IPS-18a (cell line): ENCODE measurements at regions not wholly inside any gene's neighbourhood (a gene's known extent, or its start where the extent isn't known, plus 50 kb on each side); places are given as distances from the start of the nearest gene placed in this dataset.

Experiments used
- H3K27ac ChIP-seq: one replicate; pipeline ENCODE4 v1.5.1; 2013; ENCODE audit warnings: low read length
- H3K27me3 ChIP-seq: one replicate; pipeline ENCODE4 v1.6.1; 2013; ENCODE audit warnings: mild to moderate bottlenecking, low read length; ENCODE audit not compliant: control insufficient read depth, insufficient read depth
- H3K36me3 ChIP-seq: one replicate; pipeline ENCODE4 v1.6.1; 2013; ENCODE audit warnings: low read depth, low read length; ENCODE audit not compliant: control insufficient read depth
- H3K4me1 ChIP-seq: one replicate; pipeline ENCODE4 v1.6.1; 2013; ENCODE audit warnings: low read depth, low read length; ENCODE audit not compliant: control insufficient read depth
- H3K4me3 ChIP-seq: one replicate; pipeline ENCODE4 v1.5.1; 2013; ENCODE audit warnings: low read length
- H3K9ac ChIP-seq: one replicate; pipeline ENCODE4 v1.6.1; 2013; ENCODE audit warnings: mild to moderate bottlenecking, low read length, moderate library complexity
- H3K9me3 ChIP-seq: one replicate; pipeline ENCODE4 v1.6.1; 2013; ENCODE audit warnings: low read depth, low read length; ENCODE audit not compliant: control insufficient read depth

- Histone ChIP-seq H3K9me3 (no peaks in the 10 kb centered on the region), H3K4me3 (no peak overlapping the region), H3K27me3 (no peaks in the 10 kb centered on the region), H3K27ac (no peak overlapping the region), H3K4me1 (peaks cover 23% of the 10 kb centered on the region), H3K36me3 (no peaks in the 10 kb centered on the region), H3K9ac (no peak overlapping the region)
These were observed 181.4 kb upstream of the FN1 start for GRCh38 chr2:215617060-215617824.

DNA sequence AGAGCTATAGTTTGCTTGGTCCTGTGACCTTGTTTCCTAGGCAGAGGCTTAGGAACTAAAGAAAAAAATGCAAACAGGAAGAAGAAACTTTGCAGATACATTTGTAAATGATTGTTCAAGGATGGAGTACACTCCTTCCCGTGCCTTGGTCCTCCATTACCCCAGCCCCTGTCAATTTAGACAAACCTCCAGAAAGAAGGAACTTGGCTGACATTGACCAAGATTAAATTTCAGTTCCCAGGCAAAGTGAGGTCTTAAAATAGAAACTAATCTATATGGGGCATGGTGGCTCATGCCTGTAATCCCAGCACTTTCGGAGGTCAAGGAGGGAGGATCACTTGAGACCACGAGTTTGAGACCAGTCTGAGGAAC is 179.9 kb upstream of the FN1 start:
- Histone ChIP-seq H3K27ac (no peak overlapping the region), H3K36me3 (no peaks in the 10 kb centered on the region), H3K4me3 (no peak overlapping the region), H3K9ac (no peak overlapping the region), H3K9me3 (no peaks in the 10 kb centered on the region), H3K4me1 (peaks cover 28% of the 10 kb centered on the region), H3K27me3 (no peaks in the 10 kb centered on the region)

DNA sequence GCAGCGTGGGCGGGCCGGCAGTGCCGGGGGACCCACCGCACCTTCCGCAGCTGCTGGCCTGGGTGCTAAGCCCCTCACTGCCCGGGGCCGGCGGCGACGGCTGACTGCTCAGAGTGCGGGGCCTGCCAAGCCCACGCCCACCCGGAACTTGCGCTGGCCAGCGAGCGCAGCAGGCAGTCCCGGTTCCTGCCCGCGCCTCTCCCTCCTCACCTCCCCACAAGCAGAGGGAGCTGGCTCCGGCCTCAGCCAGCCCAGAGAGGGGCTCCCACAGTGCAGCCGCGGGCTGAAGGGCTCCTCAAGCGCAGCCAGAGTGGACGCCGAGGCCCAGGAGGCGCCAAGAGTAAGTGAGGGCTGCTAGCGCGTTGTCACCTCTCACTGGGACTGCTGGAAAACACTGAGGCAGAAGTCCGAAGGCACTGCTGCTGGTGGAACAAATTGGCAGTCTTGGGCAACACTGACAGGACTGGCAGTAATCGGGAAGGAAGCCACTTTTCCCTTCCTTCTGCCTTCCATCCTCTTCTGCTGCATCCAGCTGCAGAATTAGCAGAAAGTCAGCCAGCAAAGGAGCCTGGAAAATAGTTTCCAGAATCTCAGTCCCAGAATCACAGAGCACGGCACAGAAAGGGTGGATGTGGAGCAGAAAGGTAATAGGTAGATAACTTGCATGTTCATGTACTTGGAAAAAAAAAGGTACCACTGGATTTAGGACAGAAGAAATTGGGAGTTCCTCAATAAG is 179.4 kb upstream of the FN1 start:
- H3K27me3 ChIP-seq: no peaks in the 10 kb centered on the region
- no peaks in the 10 kb centered on the region for H3K36me3 ChIP-seq
- peaks cover 28% of the 10 kb centered on the region for H3K4me1 ChIP-seq
- H3K9me3 ChIP-seq: no peaks in the 10 kb centered on the region
- H3K9ac ChIP-seq: no peak overlapping the region
- no peak overlapping the region for H3K27ac ChIP-seq
- H3K4me3 ChIP-seq: no peak overlapping the region

DNA sequence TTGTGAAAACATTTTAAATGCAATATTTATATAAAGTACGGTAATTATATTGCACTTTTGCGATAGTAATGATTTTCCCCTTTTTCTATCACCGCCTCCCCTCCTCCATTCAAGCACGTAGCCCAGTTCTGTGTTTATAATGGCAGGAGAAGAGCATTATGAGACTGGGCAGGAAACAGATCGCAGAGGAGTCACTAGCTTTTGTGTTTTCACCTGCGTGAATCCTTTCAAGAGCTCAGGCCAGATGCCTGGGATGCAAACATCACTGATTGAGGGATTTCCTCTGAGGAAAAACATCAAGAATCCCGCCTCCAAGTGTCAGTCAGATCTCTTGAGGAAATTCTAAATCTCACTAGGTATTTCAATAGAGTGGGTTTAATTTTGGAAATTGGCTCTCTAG is 178.4 kb upstream of the FN1 start:
- Histone ChIP-seq H3K4me1 (peaks cover 21% of the 10 kb centered on the region), H3K27me3 (no peaks in the 10 kb centered on the region), H3K9me3 (no peaks in the 10 kb centered on the region), H3K27ac (no peak overlapping the region), H3K4me3 (no peak overlapping the region), H3K36me3 (no peaks in the 10 kb centered on the region), H3K9ac (no peak overlapping the region)

GRCh38 chr2:215613888-215614287 is 178.0 kb upstream of the FN1 start:
- Histone ChIP-seq H3K9ac (no peak overlapping the region), H3K4me1 (peaks cover 17% of the 10 kb centered on the region), H3K36me3 (no peaks in the 10 kb centered on the region), H3K9me3 (no peaks in the 10 kb centered on the region), H3K27ac (no peak overlapping the region), H3K27me3 (no peaks in the 10 kb centered on the region), H3K4me3 (no peak overlapping the region)

DNA sequence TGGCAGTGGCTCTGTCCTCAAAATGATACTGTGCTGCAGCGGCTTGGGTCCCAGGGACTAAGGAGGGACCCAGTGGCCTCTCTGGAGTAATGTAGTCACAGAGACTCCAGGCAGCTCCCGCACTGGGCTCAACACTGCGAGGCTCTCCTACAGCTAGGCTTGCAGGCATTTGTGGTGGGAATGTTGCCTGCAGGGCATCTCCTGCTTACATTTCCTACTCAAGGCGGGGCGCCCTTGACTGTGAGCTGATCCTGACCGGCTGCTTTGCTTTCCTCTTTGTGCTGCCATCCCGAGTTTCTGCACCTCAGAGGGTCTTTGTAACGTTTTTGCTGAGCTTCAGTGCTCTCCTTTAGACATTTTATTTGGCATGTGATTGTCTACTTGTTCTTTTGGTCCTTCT is 177.4 kb upstream of the FN1 start:
- Histone ChIP-seq H3K36me3 (no peaks in the 10 kb centered on the region), H3K27me3 (no peaks in the 10 kb centered on the region), H3K9ac (no peak overlapping the region), H3K4me1 (peaks cover 14% of the 10 kb centered on the region), H3K27ac (no peak overlapping the region), H3K4me3 (no peak overlapping the region), H3K9me3 (no peaks in the 10 kb centered on the region)

DNA sequence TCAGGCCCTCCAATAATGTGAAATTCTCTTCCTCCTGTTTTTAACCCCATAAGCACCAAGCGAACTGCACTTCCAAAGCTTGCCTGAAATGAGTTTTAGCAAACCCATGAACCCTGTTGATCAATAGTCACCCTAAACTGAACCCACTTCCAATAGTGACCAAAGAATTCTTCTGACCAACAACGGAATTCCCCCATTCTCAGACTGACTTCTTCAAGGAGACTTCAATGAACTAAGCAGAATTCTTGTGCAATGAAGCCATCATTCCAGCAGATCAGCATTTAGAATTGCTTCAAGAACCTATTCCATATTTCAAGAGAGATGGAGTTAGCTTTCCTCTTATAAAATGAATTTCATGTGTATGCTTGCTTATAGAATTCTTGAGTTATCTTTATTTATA is 176.9 kb upstream of the FN1 start:
- no peak overlapping the region for H3K9ac ChIP-seq

DNA sequence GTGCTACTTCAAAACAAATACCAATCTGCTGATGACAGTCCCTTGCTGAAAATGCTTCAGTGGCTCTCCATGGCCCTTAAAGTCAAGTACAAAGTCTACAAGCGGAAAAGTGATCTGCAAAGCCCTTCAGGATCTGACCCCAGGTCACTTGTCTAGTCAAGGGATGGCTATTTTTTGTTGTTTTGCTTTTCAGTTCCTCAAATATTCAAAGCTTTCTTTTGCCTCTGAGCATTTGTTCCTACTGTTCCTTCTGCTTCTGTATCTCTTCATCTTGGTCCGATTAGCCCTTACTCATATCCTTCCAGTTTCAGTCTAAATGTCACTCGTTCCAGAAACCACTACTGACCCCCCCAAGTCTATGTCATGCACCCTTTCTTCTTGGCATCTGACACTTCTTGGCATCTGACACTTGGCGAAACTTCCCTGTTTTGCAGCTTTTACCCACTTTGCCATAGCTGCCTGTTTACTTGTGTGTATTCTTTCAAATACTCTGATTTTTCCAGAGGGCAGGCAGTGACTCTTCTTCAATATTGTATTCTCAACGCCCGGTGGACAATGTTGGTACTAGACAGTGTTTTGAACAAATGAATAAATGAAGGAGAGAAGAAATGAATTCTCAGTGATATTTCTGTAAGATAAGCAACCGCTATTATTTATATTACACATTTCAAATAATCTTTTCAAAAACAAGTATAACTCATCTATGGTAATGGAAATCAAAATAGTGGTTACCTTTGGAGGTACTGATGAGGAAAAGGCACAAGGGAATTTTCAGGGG is 175.9 kb upstream of the FN1 start:
- H3K4me1 ChIP-seq: peaks cover 14% of the 10 kb centered on the region
- H3K27me3 ChIP-seq: no peaks in the 10 kb centered on the region
- no peak overlapping the region for H3K9ac ChIP-seq
- no peak overlapping the region for H3K27ac ChIP-seq
- no peak overlapping the region for H3K4me3 ChIP-seq
- no peaks in the 10 kb centered on the region for H3K36me3 ChIP-seq
- H3K9me3 ChIP-seq: no peaks in the 10 kb centered on the region

More for the DNA sequence above, 176.9 kb upstream of the FN1 start:
- Histone ChIP-seq H3K36me3 (no peaks in the 10 kb centered on the region), H3K4me1 (peaks cover 14% of the 10 kb centered on the region), H3K4me3 (no peak overlapping the region), H3K27me3 (no peaks in the 10 kb centered on the region), H3K9me3 (no peaks in the 10 kb centered on the region), H3K27ac (no peak overlapping the region)

GRCh38 chr2:215609089-215610032 is 173.5 kb upstream of the FN1 start:
- Histone ChIP-seq H3K9ac (no peak overlapping the region), H3K27ac (no peak overlapping the region), H3K27me3 (no peaks in the 10 kb centered on the region), H3K36me3 (no peaks in the 10 kb centered on the region), H3K9me3 (no peaks in the 10 kb centered on the region), H3K4me1 (peaks cover 14% of the 10 kb centered on the region), H3K4me3 (no peak overlapping the region)

DNA sequence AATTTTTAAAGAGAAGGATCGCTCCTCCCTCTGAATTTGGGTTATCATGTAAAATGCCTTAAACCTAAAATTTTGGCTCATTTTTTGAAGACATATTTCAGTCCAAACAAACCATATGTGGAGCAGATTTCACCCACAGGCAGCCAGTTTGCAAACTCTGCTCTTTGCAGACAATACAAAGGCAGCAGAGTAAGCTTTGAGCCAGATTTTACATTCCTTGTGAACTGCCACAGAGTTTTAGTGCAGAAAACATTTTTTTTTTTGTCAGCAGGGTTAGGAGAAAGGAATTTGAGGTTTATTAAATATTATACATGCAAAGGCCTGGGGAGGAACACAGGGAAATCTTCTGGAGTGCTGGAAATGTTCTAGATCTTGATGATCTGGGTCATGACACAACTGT is 171.9 kb upstream of the FN1 start:
- Histone ChIP-seq H3K4me1 (peaks cover 6% of the 10 kb centered on the region), H3K36me3 (no peaks in the 10 kb centered on the region), H3K9ac (no peak overlapping the region), H3K4me3 (no peak overlapping the region), H3K27ac (no peak overlapping the region), H3K27me3 (no peaks in the 10 kb centered on the region), H3K9me3 (no peaks in the 10 kb centered on the region)

DNA sequence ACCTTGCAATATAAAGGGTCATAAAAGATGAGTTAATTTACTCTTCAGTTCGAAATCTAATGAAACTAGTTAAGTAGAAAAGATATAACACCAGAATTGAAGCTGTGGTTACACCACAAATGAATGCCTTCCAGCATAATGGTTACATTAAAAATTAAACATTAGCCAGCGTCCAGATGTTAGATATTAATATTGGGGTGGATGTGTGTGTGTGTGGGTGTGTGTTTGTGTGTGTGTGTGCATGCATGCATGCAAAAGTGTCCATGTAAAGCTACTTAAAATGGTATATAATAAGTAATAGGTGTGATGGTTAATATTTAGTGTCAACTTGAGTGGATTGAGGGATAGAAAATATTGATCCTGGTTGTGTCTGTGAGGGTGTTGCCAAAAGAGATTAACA is 170.4 kb upstream of the FN1 start:
- Histone ChIP-seq H3K4me1 (peaks cover 2% of the 10 kb centered on the region), H3K4me3 (no peak overlapping the region), H3K27me3 (no peaks in the 10 kb centered on the region), H3K9ac (no peak overlapping the region), H3K9me3 (no peaks in the 10 kb centered on the region), H3K27ac (no peak overlapping the region), H3K36me3 (no peaks in the 10 kb centered on the region)
